Right lobe of liver (tissue), 6 donors: ENCODE measurements at regions not wholly inside any gene's neighbourhood (a gene's known extent, or its start where the extent isn't known, plus 50 kb on each side); places are given as distances from the start of the nearest gene placed in this dataset.

Experiments used
- ATAC-seq, 4 donors: fragments of 200-7000 bp; cut with Tn5 transposase; one replicate each; pipeline ENCODE4 v1.9.1; 2020; ENCODE audit warnings: mild to moderate bottlenecking in 4 of 4, moderate library complexity in 4 of 4
- DNase-seq, 3 donors: peaks; one replicate each; pipeline ENCODE4 v3.0.0-alpha.2; 2020
- H3K27ac ChIP-seq, 3 donors: fragments of 200-600 bp; one replicate each; pipeline ENCODE4 v1.8.0; 2022
- H3K27me3 ChIP-seq, 2 donors: fragments of 200-600 bp; one replicate each; pipeline ENCODE4 v1.8.0; 2022
- H3K36me3 ChIP-seq, 4 donors: fragments of 200-600 bp; sonication (generic) in 1 of 4; one replicate each; pipeline versions ENCODE4 v1.5.1 to v1.8.0; 2017 to 2022; ENCODE audit warnings: control low read depth in 1 of 4
- H3K4me1 ChIP-seq, 4 donors: fragments of 200-600 bp; sonication (generic) in 1 of 4; one replicate each; pipeline versions ENCODE4 v1.5.1 to v1.8.0; 2017 to 2022; ENCODE audit warnings: control low read depth in 1 of 4
- H3K4me3 ChIP-seq, 3 donors: fragments of 200-600 bp; one replicate each; pipeline ENCODE4 v1.8.0; 2022
- H3K9me3 ChIP-seq, 4 donors: fragments of 200-600 bp; sonication (generic) in 1 of 4; one replicate each; pipeline versions ENCODE4 v1.5.1 to v1.8.0; 2017 to 2022; ENCODE audit warnings: control low read depth in 1 of 4
- POLR2A ChIP-seq: fragments of 450-650 bp; IDR thresholded peaks from one replicate; pipeline ENCODE4 v1.6.1; 2017; ENCODE audit warnings: antibody characterized with exemption, mild to moderate bottlenecking
- WGBS: methylation state at CpG from one replicate; pipeline ENCODE4 v1.1.6; 2018; ENCODE audit warnings: low coverage, low lambda C conversion rate; ENCODE audit not compliant: insufficient coverage; ENCODE audit errors: missing lambda C conversion rate; 5-methylcytosine and 5-hydroxymethylcytosine counted together
- intact Hi-C, 2 donors: fragments of 100-400 bp; cut with DNase I; formaldehyde crosslinking; loops; one replicate each; pipeline versions ENCODE4 v1.11.2 to v1.14.1; 2022
- TF ChIP-seq, protein P1 (sequence below), 4 donors: fragments of 200-600 bp in 3 of 4; fragments of 450-650 bp in 1 of 4; IDR thresholded peaks; one replicate each; pipeline versions ENCODE4 v1.5.1 to v1.8.0; 2016 to 2022; ENCODE audit warnings: antibody characterized with exemption in 4 of 4, mild to moderate bottlenecking in 2 of 4
- donor health status: DM: no; HTN: yes; CAD: no.
- donor health status: DM: no; HTN: no; CAD: no.
- donor health status: DM: no; HTN: no; CAD: no.
- donor health status: DM: no; HTN: yes; CAD: no.
- donor health status: DM: no; HTN: yes; CAD: no.

DNA sequence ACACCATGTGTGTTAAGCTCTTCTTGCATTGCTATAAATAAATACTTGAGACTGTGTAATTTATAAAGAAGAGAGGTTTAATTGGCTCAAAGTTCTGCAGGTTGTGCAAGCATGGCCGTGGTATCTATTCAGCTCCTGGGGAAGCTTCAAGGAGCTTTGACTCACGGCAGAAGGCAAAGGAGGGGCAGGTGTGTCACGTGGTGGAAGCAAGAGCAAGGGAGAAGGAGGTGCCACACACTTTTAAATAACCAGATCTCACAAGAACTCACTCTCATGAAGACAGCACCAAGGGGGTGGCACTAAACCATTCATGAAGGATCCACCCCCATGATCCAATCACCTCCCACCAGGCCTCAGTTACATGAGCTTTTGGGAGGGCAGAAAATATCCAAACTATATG is 193.7 kb downstream of the ERMARD start:
- no peak for ATAC-seq
- intact Hi-C loops = no loop called here
- Histone ChIP-seq H3K4me3 (no peak overlapping the region), H3K27me3 (no peaks in the 10 kb centered on the region), H3K36me3 (no peaks in the 10 kb centered on the region), H3K4me1 (no peaks in the 10 kb centered on the region), H3K27ac (no peak overlapping the region), H3K9me3 (peaks cover 0 to 4% (median 0%) of the 10 kb centered on the region in 4 donors)
- TF ChIP-seq, protein P1, sequence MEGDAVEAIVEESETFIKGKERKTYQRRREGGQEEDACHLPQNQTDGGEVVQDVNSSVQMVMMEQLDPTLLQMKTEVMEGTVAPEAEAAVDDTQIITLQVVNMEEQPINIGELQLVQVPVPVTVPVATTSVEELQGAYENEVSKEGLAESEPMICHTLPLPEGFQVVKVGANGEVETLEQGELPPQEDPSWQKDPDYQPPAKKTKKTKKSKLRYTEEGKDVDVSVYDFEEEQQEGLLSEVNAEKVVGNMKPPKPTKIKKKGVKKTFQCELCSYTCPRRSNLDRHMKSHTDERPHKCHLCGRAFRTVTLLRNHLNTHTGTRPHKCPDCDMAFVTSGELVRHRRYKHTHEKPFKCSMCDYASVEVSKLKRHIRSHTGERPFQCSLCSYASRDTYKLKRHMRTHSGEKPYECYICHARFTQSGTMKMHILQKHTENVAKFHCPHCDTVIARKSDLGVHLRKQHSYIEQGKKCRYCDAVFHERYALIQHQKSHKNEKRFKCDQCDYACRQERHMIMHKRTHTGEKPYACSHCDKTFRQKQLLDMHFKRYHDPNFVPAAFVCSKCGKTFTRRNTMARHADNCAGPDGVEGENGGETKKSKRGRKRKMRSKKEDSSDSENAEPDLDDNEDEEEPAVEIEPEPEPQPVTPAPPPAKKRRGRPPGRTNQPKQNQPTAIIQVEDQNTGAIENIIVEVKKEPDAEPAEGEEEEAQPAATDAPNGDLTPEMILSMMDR (IDR thresholded peaks at IDR 0.05) = no peak
- TF ChIP-seq POLR2A = no peak
- DNase-seq = no peak
- 77% methylated on average over 3 of the region's 3 CpGs for WGBS

DNA sequence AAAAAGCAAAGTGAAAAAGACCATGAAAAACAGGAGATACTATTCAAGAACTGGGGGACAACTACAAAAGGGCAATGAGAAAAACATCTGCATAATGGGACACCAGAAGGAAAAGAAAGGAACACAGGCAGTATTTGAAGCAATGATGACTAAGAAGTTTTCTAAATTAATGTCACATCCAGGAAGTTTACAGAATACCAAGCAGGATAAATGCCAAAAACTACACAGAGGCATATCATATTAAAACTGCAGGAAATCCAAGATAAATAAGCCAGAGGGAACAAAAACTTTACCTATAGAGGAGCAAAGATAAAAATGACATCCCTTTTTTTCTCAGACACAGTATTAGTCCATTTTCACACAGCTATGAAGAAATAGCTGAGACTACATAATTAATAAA is 193.0 kb downstream of the ERMARD start:
- no peak overlapping the region for H3K27ac ChIP-seq
- peak in 1 of 4 donors; percentile 49 for ATAC-seq

DNA sequence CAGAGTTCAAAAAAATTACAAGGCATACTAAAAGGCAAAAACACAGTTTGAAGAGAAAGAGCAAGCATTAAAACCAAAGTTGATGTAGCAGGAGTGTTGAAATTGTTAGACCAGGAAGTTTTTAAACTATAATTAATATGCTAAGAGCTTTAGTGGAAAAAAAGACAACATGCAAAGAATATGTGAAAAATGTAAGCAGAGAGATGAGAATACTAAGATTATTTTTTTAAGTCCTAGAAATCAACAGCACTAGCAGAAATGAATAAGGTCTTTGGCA is 192.6 kb downstream of the ERMARD start:
- Histone ChIP-seq H3K36me3 (no peaks in the 10 kb centered on the region), H3K4me3 (no peak overlapping the region), H3K9me3 (peaks cover 0 to 4% (median 0%) of the 10 kb centered on the region in 4 donors), H3K27me3 (no peaks in the 10 kb centered on the region), H3K27ac (no peak overlapping the region), H3K4me1 (no peaks in the 10 kb centered on the region)
- ATAC-seq = no peak
- no peak for DNase-seq
- no peak for TF ChIP-seq POLR2A
- TF ChIP-seq, protein P1 (IDR thresholded peaks at IDR 0.05) = no peak
- intact Hi-C loops = no loop called here

More for the DNA sequence above, 193.0 kb downstream of the ERMARD start:
- intact Hi-C loops = no loop called here
- no peaks in the 10 kb centered on the region for H3K4me1 ChIP-seq
- no peak for DNase-seq
- H3K4me3 ChIP-seq = no peak overlapping the region
- no peaks in the 10 kb centered on the region for H3K36me3 ChIP-seq
- H3K27me3 ChIP-seq = no peaks in the 10 kb centered on the region
- TF ChIP-seq, protein P1 (IDR thresholded peaks at IDR 0.05) = no peak
- TF ChIP-seq POLR2A = no peak
- peaks cover 0 to 4% (median 0%) of the 10 kb centered on the region in 4 donors for H3K9me3 ChIP-seq

DNA sequence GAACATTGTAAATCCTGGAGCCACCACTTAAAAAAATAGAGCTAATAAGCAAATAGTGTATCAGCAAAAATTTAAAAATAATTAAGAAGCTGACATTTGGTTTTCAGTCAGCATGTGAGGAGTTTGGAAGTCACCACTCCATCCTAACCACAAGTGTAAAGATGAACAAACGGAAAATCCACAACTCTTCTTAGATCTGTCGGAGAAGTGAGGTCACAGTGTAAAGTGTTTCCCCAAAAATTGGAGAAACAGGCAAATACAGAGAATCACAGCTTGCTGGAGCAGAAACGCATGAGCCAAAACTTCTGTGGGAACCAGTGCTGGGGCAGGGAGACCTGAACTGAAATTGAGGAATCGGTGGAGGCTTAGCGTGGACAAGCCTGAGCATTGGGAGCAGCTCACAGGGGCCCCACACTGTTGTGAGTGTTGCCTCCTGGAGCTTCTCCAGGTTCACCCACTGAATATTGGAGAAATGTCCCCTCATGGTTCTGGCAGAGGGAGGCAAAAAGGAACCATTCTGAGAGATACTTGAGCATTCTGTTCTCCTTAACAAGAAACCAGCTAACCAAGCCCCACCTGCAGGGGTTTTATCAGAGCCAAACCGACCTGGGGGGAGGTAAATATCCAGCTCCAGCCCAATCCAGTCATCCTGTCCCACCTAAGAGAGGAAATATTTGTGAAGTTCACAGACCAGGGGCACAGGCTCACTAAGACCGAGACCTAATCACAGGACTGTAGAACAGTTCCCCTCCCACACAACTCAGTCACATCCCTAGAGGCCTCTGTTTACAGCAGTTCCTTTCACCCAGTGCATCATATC is 192.0 kb downstream of the ERMARD start:
- H3K27ac ChIP-seq = no peak overlapping the region
- TF ChIP-seq, protein P1 (IDR thresholded peaks at IDR 0.05) = no peak
- TF ChIP-seq POLR2A = no peak
- H3K4me1 ChIP-seq = no peaks in the 10 kb centered on the region
- H3K27me3 ChIP-seq = no peaks in the 10 kb centered on the region
- H3K4me3 ChIP-seq = no peak overlapping the region
- DNase-seq (no peak), ATAC-seq (no peak)
- 64% methylated on average over 7 of the region's 7 CpGs for WGBS
- H3K9me3 ChIP-seq = no peaks in the 10 kb centered on the region
- H3K36me3 ChIP-seq = no peaks in the 10 kb centered on the region
- intact Hi-C loops = no loop called here

DNA sequence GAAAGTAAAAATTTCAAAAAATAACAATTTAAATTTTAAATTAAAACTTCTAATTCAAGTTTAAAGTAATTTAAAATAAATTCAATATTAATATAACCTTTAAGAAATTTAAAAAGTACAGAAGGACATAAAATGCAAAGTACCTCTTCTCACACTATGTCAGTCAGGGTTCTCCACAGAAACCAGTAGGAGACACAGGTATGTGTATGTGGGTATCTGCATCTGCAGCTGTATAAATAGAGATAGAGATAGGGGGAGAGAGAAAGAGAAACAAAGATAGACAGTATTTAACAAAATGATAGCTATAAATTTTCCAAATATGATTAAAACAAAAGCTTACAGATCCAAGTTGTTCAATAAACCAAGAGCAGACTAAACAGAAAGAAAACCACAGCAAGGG is 190.8 kb downstream of the ERMARD start:
- DNase-seq (no peak), ATAC-seq (no peak)
- Histone ChIP-seq H3K4me3 (no peak overlapping the region), H3K27ac (no peak overlapping the region), H3K4me1 (no peaks in the 10 kb centered on the region), H3K9me3 (no peaks in the 10 kb centered on the region), H3K27me3 (no peaks in the 10 kb centered on the region), H3K36me3 (no peaks in the 10 kb centered on the region)
- intact Hi-C loops = no loop called here
- TF ChIP-seq, protein P1 (IDR thresholded peaks at IDR 0.05) = no peak
- no peak for TF ChIP-seq POLR2A
